HG02870 (cell line): ENCODE measurements at regions not wholly inside any gene's neighbourhood (a gene's known extent, or its start where the extent isn't known, plus 50 kb on each side); places are given as distances from the start of the nearest gene placed in this dataset.
A peak's percentile ranks its signal among the peaks of the same experiment; 100 is the strongest.
"Not testable (repeated sequence)": the region's sequence is repeated elsewhere in the genome, so short reads cannot be mapped to it uniquely, and the experiment has no call there.

ENCODE experiments used
- ATAC-seq: cut with Tn5 transposase; IDR thresholded peaks from one replicate; pipeline ENCODE4 v1.9.1; 2021; ENCODE audit warnings: mild to moderate bottlenecking, moderate library complexity; ENCODE audit not compliant: unreplicated experiment

- ATAC-seq = peak; percentile 63
Measured at GRCh38 chr4:14152834-14153519, 525.5 kb upstream of the BOD1L1 start.

- ATAC-seq = no peak
Measured at GRCh38 chr4:14155803-14156202, 528.3 kb upstream of the BOD1L1 start.

- peak; percentile 66 for ATAC-seq
Measured at GRCh38 chr4:14157262-14157661, 529.7 kb upstream of the BOD1L1 start.

- peak; percentile 98 for ATAC-seq
Measured at GRCh38 chr4:14165222-14165920, 537.8 kb upstream of the BOD1L1 start.

GRCh38 chr4:14167876-14168510 is 540.5 kb upstream of the BOD1L1 start:
- no peak for ATAC-seq

- peak; percentile 65 for ATAC-seq
Measured at GRCh38 chr4:14168919-14169318, 541.4 kb upstream of the BOD1L1 start.

- no peak for ATAC-seq
Measured at GRCh38 chr4:14169460-14169859, 541.9 kb upstream of the BOD1L1 start.

- not testable (repeated sequence) for ATAC-seq
Measured at GRCh38 chr4:14169940-14170339, 542.4 kb upstream of the BOD1L1 start.

- no peak for ATAC-seq
Measured at GRCh38 chr4:14176613-14177012, 549.1 kb upstream of the BOD1L1 start.

GRCh38 chr4:14177987-14178386 is 550.5 kb upstream of the BOD1L1 start:
- peak; percentile 82 for ATAC-seq

GRCh38 chr4:14178421-14178820 is 550.9 kb upstream of the BOD1L1 start:
- peak; percentile 62 for ATAC-seq

- no peak for ATAC-seq
Measured at GRCh38 chr4:14180166-14180565, 552.6 kb upstream of the BOD1L1 start.

- ATAC-seq = no peak
Measured at GRCh38 chr4:14180983-14181601, 553.6 kb upstream of the BOD1L1 start.

- no peak for ATAC-seq
Measured at GRCh38 chr4:14182148-14182547, 554.6 kb upstream of the BOD1L1 start.

- no peak for ATAC-seq
Measured at GRCh38 chr4:14184265-14184664, 556.7 kb upstream of the BOD1L1 start.

- ATAC-seq = no peak
Measured at GRCh38 chr4:14184767-14185166, 557.2 kb upstream of the BOD1L1 start.

GRCh38 chr4:14188214-14188613 is 560.7 kb upstream of the BOD1L1 start:
- no peak for ATAC-seq

- no peak for ATAC-seq
Measured at GRCh38 chr4:14193601-14194000, 566.1 kb upstream of the BOD1L1 start.

- ATAC-seq = no peak
Measured at GRCh38 chr4:14196131-14196530, 568.6 kb upstream of the BOD1L1 start.

GRCh38 chr4:14215116-14215770 is 587.7 kb upstream of the BOD1L1 start:
- ATAC-seq = no peak

- ATAC-seq = no peak
Measured at GRCh38 chr4:14217401-14217800, 589.9 kb upstream of the BOD1L1 start.
